ENCODE measurements at regions not wholly inside any gene's neighbourhood (a gene's known extent, or its start where the extent isn't known, plus 50 kb on each side); places are given as distances from the start of the nearest gene placed in this dataset.

DNA sequence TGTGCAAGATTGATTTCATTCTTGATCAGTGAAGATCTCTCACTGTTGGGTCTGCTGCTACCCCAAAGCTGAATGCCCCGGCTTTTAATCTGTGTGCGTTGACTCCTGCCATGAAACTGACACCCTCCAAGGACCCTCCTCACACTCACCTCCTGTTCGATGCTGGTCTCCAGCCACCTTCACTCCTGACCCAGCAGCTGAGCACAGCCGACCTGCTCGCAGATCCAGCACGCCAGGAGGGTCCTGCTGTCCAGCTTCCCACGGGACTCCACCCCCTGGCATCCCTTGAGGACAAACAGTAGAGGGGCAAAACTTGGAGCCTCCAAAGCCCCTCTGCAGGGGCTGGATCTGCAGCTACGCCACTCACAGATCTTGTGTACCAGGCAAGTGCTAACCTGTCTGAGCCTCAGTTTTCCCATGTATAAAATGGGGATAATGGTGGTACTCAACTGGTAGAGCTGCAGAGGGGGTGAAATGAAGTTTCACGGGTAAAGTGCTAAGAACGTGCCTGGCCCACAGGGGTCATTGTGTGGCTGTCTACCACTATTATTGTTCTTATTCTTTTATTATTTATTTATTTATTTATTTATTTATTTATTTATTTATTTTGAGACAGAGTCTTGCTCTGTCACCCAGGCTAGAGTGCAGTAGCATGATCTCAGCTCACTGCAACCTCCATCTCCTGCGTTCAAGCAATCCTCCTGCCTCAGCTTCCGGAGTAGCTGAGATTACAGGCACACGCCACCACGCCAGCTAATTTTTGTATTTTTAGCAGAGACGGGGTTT lies 178.0 kb downstream of the PHETA1 start:
- Histone ChIP-seq H3K27me3 (ENCODE audit: control insufficient read depth, insufficient read depth, low read length) (0 out of 2 replicates have a peak, but pooled peaks cover 2% of the 10 kb centered on the region), H3K36me3 (ENCODE audit: control insufficient read depth, insufficient read depth, low read length) (no peaks in the 10 kb centered on the region), H3K4me3 (ENCODE audit: low read depth, low read length) (no peak overlapping the region)
- ChIA-PET POLR2A (no interaction called here), CTCF (no interaction called here)
- TF ChIP-seq CTCF (IDR thresholded peaks at IDR 0.05; ENCODE audit: insufficient read depth, low read depth, low read length): no peak
- no peak for DNase-seq (ENCODE audit: low read depth)

DNA sequence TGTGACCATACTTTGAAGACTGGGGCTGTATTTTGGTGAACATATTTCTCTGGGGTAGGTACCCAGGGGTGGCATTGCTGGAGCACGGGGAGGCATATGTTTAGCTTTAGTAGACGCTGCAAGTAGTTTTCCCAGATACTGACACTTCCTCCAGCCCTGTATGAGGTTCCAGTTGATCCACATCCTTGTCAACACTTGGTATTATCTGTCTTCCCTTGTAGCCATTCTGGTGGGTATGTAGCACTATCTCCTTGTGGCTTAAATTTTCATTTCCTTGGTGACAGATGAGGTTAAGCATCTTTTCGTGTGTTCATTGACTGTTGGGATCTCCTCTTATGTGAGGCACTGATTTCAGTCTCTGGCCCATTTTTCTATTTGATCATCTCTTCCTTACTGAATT lies 179.1 kb downstream of the PHETA1 start:
- H3K36me3 ChIP-seq (ENCODE audit: control insufficient read depth, insufficient read depth, low read length): no peaks in the 10 kb centered on the region
- no peak for DNase-seq (ENCODE audit: low read depth)
- H3K27me3 ChIP-seq (ENCODE audit: control insufficient read depth, insufficient read depth, low read length): 0 out of 2 replicates have a peak, but pooled peaks cover 2% of the 10 kb centered on the region
- no peak for TF ChIP-seq CTCF (IDR thresholded peaks at IDR 0.05; ENCODE audit: insufficient read depth, low read depth, low read length)
- ChIA-PET CTCF (no interaction called here), POLR2A (no interaction called here)
- no peak overlapping the region for H3K4me3 ChIP-seq (ENCODE audit: low read depth, low read length)

DNA sequence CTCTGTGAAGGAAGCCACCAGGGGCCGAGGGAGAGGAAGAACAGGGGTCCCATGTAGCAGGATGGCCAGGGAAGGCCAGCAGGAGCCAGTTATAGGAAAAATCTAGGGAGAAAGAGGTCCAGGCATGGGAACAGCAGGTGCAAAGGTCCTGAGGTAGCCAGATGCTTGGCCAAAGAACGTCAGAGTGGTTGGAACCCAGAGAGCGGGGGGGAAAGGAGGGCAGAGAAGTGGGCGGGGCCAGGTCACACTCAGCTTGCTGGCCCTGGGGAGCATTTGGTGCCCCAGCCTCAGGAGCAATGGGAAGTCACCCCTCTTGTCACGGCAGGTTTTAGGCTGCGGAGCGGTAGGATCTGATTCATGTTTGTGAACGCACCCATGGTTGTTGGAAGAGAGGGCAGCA lies 180.5 kb downstream of the PHETA1 start:
- Histone ChIP-seq H3K4me3 (ENCODE audit: low read depth, low read length) (no peak overlapping the region), H3K36me3 (ENCODE audit: control insufficient read depth, insufficient read depth, low read length) (no peaks in the 10 kb centered on the region), H3K27me3 (ENCODE audit: control insufficient read depth, insufficient read depth, low read length) (no peaks in the 10 kb centered on the region)
- no peak for DNase-seq (ENCODE audit: low read depth)
- ChIA-PET CTCF (no interaction called here), POLR2A (no interaction called here)
- TF ChIP-seq CTCF (IDR thresholded peaks at IDR 0.05; ENCODE audit: insufficient read depth, low read depth, low read length): no peak

DNA sequence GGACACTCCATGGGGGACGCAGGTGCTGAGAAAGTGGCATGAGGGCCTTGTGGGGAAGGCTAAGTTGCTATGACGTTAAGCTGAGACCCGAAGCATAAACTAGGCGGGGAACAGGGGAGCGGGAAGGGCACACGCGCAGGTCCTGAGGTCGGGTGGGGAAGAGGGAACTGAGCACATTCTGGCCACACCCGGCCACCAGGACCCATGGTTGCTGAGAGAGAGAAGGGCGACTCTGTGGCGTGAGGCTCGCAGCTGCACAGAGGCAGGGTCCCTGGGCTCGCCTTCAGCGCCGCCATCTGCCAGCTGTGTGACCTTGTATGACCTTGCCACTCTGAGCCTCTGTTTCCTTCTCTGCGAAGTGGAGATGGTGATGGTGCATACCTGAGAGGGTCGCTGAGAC lies 182.5 kb downstream of the PHETA1 start:
- H3K27me3 ChIP-seq (ENCODE audit: control insufficient read depth, insufficient read depth, low read length): peaks cover 4% of the 10 kb centered on the region; the same call in 1 of the 2 replicates
- ChIA-PET POLR2A (no interaction called here), CTCF (no interaction called here)
- TF ChIP-seq CTCF (IDR thresholded peaks at IDR 0.05; ENCODE audit: insufficient read depth, low read depth, low read length): no peak
- H3K4me3 ChIP-seq (ENCODE audit: low read depth, low read length): no peak overlapping the region
- no peaks in the 10 kb centered on the region for H3K36me3 ChIP-seq (ENCODE audit: control insufficient read depth, insufficient read depth, low read length)
- DNase-seq (ENCODE audit: low read depth): no peak

DNA sequence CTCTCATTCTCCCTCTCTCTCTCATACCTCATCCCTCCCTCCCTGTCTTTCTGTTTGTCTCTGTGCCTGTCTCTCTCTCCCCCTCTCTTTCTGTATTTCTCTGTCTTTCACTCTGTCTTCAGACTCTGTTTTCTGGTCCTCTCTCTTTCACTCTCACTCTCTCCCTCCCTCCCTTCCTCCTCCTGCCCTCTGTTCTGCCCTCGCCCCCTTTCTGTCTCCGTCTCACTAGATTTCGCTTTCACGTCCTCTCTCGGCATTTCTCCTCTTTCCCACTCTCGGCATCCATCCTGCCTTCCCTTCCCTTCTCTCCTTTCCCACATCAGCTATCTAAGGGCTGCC lies 183.0 kb downstream of the PHETA1 start:
- TF ChIP-seq CTCF (IDR thresholded peaks at IDR 0.05; ENCODE audit: insufficient read depth, low read depth, low read length): no peak
- POLR2A ChIA-PET: no interaction called here
- Histone ChIP-seq H3K4me3 (ENCODE audit: low read depth, low read length) (no peak overlapping the region), H3K27me3 (ENCODE audit: control insufficient read depth, insufficient read depth, low read length) (peaks cover 4% of the 10 kb centered on the region; the same call in 1 of the 2 replicates), H3K36me3 (ENCODE audit: control insufficient read depth, insufficient read depth, low read length) (no peaks in the 10 kb centered on the region)
- CTCF ChIA-PET: no interaction called here
- no peak for DNase-seq (ENCODE audit: low read depth)
